ENCODE measurements at regions not wholly inside any gene's neighbourhood (a gene's known extent, or its start where the extent isn't known, plus 50 kb on each side); places are given as distances from the start of the nearest gene placed in this dataset.

DNA sequence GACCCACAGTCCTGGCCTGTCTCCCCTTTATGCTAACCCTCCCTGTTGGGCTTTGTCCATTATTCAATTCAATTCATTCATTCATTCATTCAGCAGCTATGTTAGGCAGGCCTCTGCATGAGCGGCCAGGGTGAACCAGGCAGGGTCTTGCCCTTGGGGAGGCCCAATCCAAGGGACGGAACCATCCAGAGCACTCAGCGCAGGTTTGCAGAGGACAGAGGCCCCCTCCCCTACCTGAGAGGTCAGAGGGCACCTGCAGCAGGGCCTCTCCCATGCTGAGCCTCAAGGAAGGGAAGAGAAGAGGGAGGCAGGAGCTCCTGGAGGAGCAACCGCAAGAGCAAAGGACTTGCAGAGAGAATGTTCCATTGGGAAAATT lies 61.4 kb downstream of the C9orf50 start:
- TF ChIP-seq, protein P1, sequence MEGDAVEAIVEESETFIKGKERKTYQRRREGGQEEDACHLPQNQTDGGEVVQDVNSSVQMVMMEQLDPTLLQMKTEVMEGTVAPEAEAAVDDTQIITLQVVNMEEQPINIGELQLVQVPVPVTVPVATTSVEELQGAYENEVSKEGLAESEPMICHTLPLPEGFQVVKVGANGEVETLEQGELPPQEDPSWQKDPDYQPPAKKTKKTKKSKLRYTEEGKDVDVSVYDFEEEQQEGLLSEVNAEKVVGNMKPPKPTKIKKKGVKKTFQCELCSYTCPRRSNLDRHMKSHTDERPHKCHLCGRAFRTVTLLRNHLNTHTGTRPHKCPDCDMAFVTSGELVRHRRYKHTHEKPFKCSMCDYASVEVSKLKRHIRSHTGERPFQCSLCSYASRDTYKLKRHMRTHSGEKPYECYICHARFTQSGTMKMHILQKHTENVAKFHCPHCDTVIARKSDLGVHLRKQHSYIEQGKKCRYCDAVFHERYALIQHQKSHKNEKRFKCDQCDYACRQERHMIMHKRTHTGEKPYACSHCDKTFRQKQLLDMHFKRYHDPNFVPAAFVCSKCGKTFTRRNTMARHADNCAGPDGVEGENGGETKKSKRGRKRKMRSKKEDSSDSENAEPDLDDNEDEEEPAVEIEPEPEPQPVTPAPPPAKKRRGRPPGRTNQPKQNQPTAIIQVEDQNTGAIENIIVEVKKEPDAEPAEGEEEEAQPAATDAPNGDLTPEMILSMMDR (IDR thresholded peaks at IDR 0.05; ENCODE audit: low read depth, low read length): no peak
- TF ChIP-seq EZH2phosphoT487 (IDR thresholded peaks at IDR 0.05; ENCODE audit: low read depth): no peak
